ENCODE measurements at regions not wholly inside any gene's neighbourhood (a gene's known extent, or its start where the extent isn't known, plus 50 kb on each side); places are given as distances from the start of the nearest gene placed in this dataset.
"Not testable (repeated sequence)": the region's sequence is repeated elsewhere in the genome, so short reads cannot be mapped to it uniquely, and the experiment has no call there.

- not testable (repeated sequence) for TF ChIP-seq CTCF (IDR thresholded peaks at IDR 0.05; ENCODE audit: insufficient read depth, low read length); POLR2AphosphoS5 (IDR thresholded peaks at IDR 0.05; ENCODE audit: low read depth)
Measured at GRCh38 chr19:31893491-31893890, 451.9 kb upstream of the ZNF507 start.

Data from HL-60 (cell line).